ENCODE measurements at regions not wholly inside any gene's neighbourhood (a gene's known extent, or its start where the extent isn't known, plus 50 kb on each side); places are given as distances from the start of the nearest gene placed in this dataset.
"Not testable (repeated sequence)": the region's sequence is repeated elsewhere in the genome, so short reads cannot be mapped to it uniquely, and the experiment has no call there.

- intact Hi-C loops (cut with micrococcal nuclease); ATAC-seq; DNase-seq: not testable (repeated sequence)
Observed at GRCh38 chr5:34096033-34096432, 53.0 kb upstream of the C1QTNF3 start.

GRCh38 chr5:34099891-34100290 is 56.9 kb upstream of the C1QTNF3 start:
- ATAC-seq; intact Hi-C loops (cut with micrococcal nuclease); DNase-seq: not testable (repeated sequence)

GRCh38 chr5:34101567-34101966 is 58.6 kb upstream of the C1QTNF3 start:
- DNase-seq; ATAC-seq; intact Hi-C loops (cut with micrococcal nuclease): not testable (repeated sequence)

- intact Hi-C loops (cut with micrococcal nuclease); ATAC-seq; DNase-seq: not testable (repeated sequence)
Observed at GRCh38 chr5:34108897-34109296, 65.9 kb upstream of the C1QTNF3 start.

GRCh38 chr5:34124280-34124679 is 81.3 kb upstream of the C1QTNF3 start:
- ATAC-seq; DNase-seq; intact Hi-C loops (cut with micrococcal nuclease): not testable (repeated sequence)

- intact Hi-C loops (cut with micrococcal nuclease); DNase-seq; ATAC-seq: not testable (repeated sequence)
Observed at GRCh38 chr5:34125354-34125753, 82.3 kb upstream of the C1QTNF3 start.

- intact Hi-C loops (cut with micrococcal nuclease); ATAC-seq; DNase-seq: not testable (repeated sequence)
Observed at GRCh38 chr5:34126741-34127140, 83.7 kb upstream of the C1QTNF3 start.

- DNase-seq; ATAC-seq; intact Hi-C loops (cut with micrococcal nuclease): not testable (repeated sequence)
Observed at GRCh38 chr5:34127818-34128217, 84.8 kb upstream of the C1QTNF3 start.

- intact Hi-C loops (cut with micrococcal nuclease); ATAC-seq; DNase-seq: not testable (repeated sequence)
Observed at GRCh38 chr5:34128890-34129289, 85.9 kb upstream of the C1QTNF3 start.

GRCh38 chr5:34154988-34155387 is 112.0 kb upstream of the C1QTNF3 start:
- ATAC-seq; intact Hi-C loops (cut with micrococcal nuclease); DNase-seq: not testable (repeated sequence)

- intact Hi-C loops (cut with micrococcal nuclease); DNase-seq; ATAC-seq: not testable (repeated sequence)
Observed at GRCh38 chr5:34156703-34157414, 113.8 kb upstream of the C1QTNF3 start.

- DNase-seq; intact Hi-C loops (cut with micrococcal nuclease); ATAC-seq: not testable (repeated sequence)
Observed at GRCh38 chr5:34160904-34161303, 117.9 kb upstream of the C1QTNF3 start.

- intact Hi-C loops (cut with micrococcal nuclease); DNase-seq; ATAC-seq: not testable (repeated sequence)
Observed at GRCh38 chr5:34171398-34171797, 128.4 kb upstream of the C1QTNF3 start.

- DNase-seq = peak; percentile 22
- ATAC-seq; intact Hi-C loops (cut with micrococcal nuclease): not testable (repeated sequence)
Observed at GRCh38 chr5:34179453-34180190, 136.6 kb upstream of the C1QTNF3 start.

- ATAC-seq; intact Hi-C loops (cut with micrococcal nuclease): not testable (repeated sequence)
- peak; percentile 20 for DNase-seq
Observed at GRCh38 chr5:34180225-34180624, 137.2 kb upstream of the C1QTNF3 start.

GRCh38 chr5:34180940-34181614 is 138.1 kb upstream of the C1QTNF3 start:
- intact Hi-C loops (cut with micrococcal nuclease); ATAC-seq: not testable (repeated sequence)
- DNase-seq = peak; percentile 35

- intact Hi-C loops (cut with micrococcal nuclease); ATAC-seq: not testable (repeated sequence)
- peak; percentile 23 for DNase-seq
Observed at GRCh38 chr5:34185005-34185404, 142.0 kb upstream of the C1QTNF3 start.

- intact Hi-C loops (cut with micrococcal nuclease); DNase-seq; ATAC-seq: not testable (repeated sequence)
Observed at GRCh38 chr5:34185572-34185971, 142.6 kb upstream of the C1QTNF3 start.

- intact Hi-C loops (cut with micrococcal nuclease); DNase-seq; ATAC-seq: not testable (repeated sequence)
Observed at GRCh38 chr5:34186108-34186507, 143.1 kb upstream of the C1QTNF3 start.
